ENCODE measurements at regions not wholly inside any gene's neighbourhood (a gene's known extent, or its start where the extent isn't known, plus 50 kb on each side); places are given as distances from the start of the nearest gene placed in this dataset.
"Not testable (repeated sequence)": the region's sequence is repeated elsewhere in the genome, so short reads cannot be mapped to it uniquely, and the experiment has no call there.

DNA sequence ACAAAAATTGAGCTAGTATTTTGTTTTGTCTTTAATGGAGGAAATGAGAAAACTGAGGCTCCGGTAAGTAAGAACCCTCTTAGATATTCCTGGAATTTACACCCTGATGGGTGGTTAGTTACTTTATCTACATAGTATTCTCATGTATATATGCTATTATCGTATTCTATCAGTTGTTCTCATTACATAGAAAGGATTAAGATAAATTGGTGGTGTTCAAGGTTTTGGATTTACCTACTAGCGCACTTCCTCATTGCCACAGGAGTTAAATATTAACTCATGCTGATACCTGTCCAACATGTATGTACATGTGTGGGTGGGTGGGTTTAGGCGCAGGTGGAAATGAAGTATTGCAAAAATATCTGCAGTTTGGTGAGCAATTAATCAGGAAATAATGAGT is 61.1 kb upstream of the IFNE start:
- no TSS peak for BruUV-seq (replicated peaks)
- H3K9ac ChIP-seq (ENCODE audit: low read length) = no peak overlapping the region
- H3K4me2 ChIP-seq (ENCODE audit: low read length) = no peak overlapping the region
- DNase-seq (no peak), ATAC-seq (no peak)
- H4K20me1 ChIP-seq (ENCODE audit: low read length) = peaks cover 35% of the 10 kb centered on the region
- H3F3A ChIP-seq (ENCODE audit: low read length, unreplicated experiment) = peaks cover 6% of the 10 kb centered on the region
- H3K9me3 ChIP-seq (ENCODE audit: low read length) = no peaks in the 10 kb centered on the region
- ChIA-PET CTCF (no interaction called here), POLR2A (ENCODE audit: unreplicated experiment) (no interaction called here)
- intact Hi-C loops (cut with micrococcal nuclease) = no loop called here
- H3K27ac ChIP-seq (ENCODE audit: low read length) = peak overlapping the region; percentile 8; the same call in 1 of the 2 replicates
- H3K36me3 ChIP-seq (ENCODE audit: low read depth, low read length) = peaks cover 42% of the 10 kb centered on the region
- peaks cover 16% of the 10 kb centered on the region for H3K4me1 ChIP-seq (ENCODE audit: insufficient read depth, low read length)
- H3K9me2 ChIP-seq (replicated peaks; ENCODE audit: low read length) = no peaks in the 10 kb centered on the region
- H3K27me3 ChIP-seq (ENCODE audit: low read length) = no peaks in the 10 kb centered on the region
- peaks cover 66% of the 10 kb centered on the region for H3K79me2 ChIP-seq (ENCODE audit: low read length)
- H2AFZ ChIP-seq (ENCODE audit: low read length) = no peak overlapping the region
- TF ChIP-seq EZH2phosphoT487 (IDR thresholded peaks at IDR 0.05; ENCODE audit: borderline replicate concordance, low read length) = no peak
- TF ChIP-seq, protein P1, sequence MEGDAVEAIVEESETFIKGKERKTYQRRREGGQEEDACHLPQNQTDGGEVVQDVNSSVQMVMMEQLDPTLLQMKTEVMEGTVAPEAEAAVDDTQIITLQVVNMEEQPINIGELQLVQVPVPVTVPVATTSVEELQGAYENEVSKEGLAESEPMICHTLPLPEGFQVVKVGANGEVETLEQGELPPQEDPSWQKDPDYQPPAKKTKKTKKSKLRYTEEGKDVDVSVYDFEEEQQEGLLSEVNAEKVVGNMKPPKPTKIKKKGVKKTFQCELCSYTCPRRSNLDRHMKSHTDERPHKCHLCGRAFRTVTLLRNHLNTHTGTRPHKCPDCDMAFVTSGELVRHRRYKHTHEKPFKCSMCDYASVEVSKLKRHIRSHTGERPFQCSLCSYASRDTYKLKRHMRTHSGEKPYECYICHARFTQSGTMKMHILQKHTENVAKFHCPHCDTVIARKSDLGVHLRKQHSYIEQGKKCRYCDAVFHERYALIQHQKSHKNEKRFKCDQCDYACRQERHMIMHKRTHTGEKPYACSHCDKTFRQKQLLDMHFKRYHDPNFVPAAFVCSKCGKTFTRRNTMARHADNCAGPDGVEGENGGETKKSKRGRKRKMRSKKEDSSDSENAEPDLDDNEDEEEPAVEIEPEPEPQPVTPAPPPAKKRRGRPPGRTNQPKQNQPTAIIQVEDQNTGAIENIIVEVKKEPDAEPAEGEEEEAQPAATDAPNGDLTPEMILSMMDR (conservative IDR thresholded peaks at IDR 0.05; ENCODE audit: low read depth, low read length) = no peak
- no peak for TF ChIP-seq EZH2 (IDR thresholded peaks at IDR 0.05; ENCODE audit: low read length, unreplicated experiment)
- no peak overlapping the region for H3K4me3 ChIP-seq (ENCODE audit: low read length)

DNA sequence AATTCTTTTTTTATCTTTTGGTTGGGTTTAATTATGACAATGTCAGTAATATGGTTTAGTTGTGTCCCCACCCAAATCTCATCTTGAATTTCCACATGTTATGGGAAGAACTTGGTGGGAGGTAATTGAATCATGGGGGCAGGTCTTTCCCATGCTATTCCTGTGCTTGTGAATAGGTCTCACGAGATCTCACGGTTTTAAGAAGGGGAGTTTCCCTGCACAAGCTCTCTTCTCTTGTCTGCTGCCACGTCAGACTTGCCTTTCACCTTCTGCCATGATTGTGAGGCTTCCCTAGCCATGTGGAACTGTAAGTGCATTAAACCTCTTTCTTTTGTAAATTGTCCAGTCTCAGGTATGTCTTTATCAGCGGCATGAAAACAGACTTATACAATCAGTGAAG is 61.7 kb upstream of the IFNE start:
- H3K36me3 ChIP-seq (ENCODE audit: low read depth, low read length) = peaks cover 48% of the 10 kb centered on the region
- ATAC-seq; H3K9me2 ChIP-seq (replicated peaks; ENCODE audit: low read length); DNase-seq; H3K9me3 ChIP-seq (ENCODE audit: low read length); CTCF ChIA-PET; H3K27ac ChIP-seq (ENCODE audit: low read length); H2AFZ ChIP-seq (ENCODE audit: low read length); H3K4me2 ChIP-seq (ENCODE audit: low read length); POLR2A ChIA-PET (ENCODE audit: unreplicated experiment); H3F3A ChIP-seq (ENCODE audit: low read length, unreplicated experiment); H3K27me3 ChIP-seq (ENCODE audit: low read length); intact Hi-C loops (cut with micrococcal nuclease); H3K4me3 ChIP-seq (ENCODE audit: low read length); H3K9ac ChIP-seq (ENCODE audit: low read length); BruUV-seq (replicated peaks): not testable (repeated sequence)
- H4K20me1 ChIP-seq (ENCODE audit: low read length) = peaks cover 42% of the 10 kb centered on the region
- H3K4me1 ChIP-seq (ENCODE audit: insufficient read depth, low read length) = peaks cover 22% of the 10 kb centered on the region
- peaks cover 72% of the 10 kb centered on the region for H3K79me2 ChIP-seq (ENCODE audit: low read length)

DNA sequence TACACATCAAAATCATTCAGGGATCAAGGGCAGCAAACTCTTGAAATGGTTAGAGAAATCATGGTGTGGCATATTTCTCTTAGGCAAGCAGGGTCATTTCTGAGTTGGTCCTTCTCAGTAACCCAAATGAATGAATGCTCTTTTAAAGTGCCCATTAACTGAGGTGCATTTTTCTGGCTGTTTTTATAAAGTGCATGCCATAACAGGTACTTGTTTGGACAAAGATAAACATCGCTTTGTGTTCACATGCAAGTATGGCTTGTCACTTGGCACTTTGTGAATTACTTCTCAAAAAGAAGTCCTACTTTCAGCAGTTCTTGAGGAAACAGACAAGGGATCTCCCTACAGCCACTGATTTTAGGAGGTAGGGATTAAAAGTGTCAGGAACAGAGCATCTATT is 64.8 kb upstream of the IFNE start:
- no peak overlapping the region for H3K9ac ChIP-seq (ENCODE audit: low read length)
- no peak overlapping the region for H3K4me3 ChIP-seq (ENCODE audit: low read length)
- H3K27me3 ChIP-seq (ENCODE audit: low read length) = no peaks in the 10 kb centered on the region
- H3K36me3 ChIP-seq (ENCODE audit: low read depth, low read length) = peaks cover 63% of the 10 kb centered on the region
- ATAC-seq = no peak
- peaks cover 53% of the 10 kb centered on the region for H3K4me1 ChIP-seq (ENCODE audit: insufficient read depth, low read length)
- H3K4me2 ChIP-seq (ENCODE audit: low read length) = peak overlapping the region; percentile 38
- no peaks in the 10 kb centered on the region for H3K9me2 ChIP-seq (replicated peaks; ENCODE audit: low read length)
- DNase-seq = no peak
- ChIA-PET CTCF (no interaction called here), POLR2A (ENCODE audit: unreplicated experiment) (no interaction called here)
- no peak overlapping the region for H2AFZ ChIP-seq (ENCODE audit: low read length)
- H4K20me1 ChIP-seq (ENCODE audit: low read length) = peaks cover 46% of the 10 kb centered on the region
- BruUV-seq (replicated peaks) = no TSS peak
- H3F3A ChIP-seq (ENCODE audit: low read length, unreplicated experiment) = peaks cover 12% of the 10 kb centered on the region
- no peaks in the 10 kb centered on the region for H3K9me3 ChIP-seq (ENCODE audit: low read length)
- TF ChIP-seq, protein P1 (conservative IDR thresholded peaks at IDR 0.05; ENCODE audit: low read depth, low read length) = no peak
- TF ChIP-seq EZH2 (IDR thresholded peaks at IDR 0.05; ENCODE audit: low read length, unreplicated experiment) (no peak), EZH2phosphoT487 (IDR thresholded peaks at IDR 0.05; ENCODE audit: borderline replicate concordance, low read length) (no peak)
- peak overlapping the region; percentile 97 for H3K27ac ChIP-seq (ENCODE audit: low read length)
- intact Hi-C loops (cut with micrococcal nuclease) = no loop called here
- H3K79me2 ChIP-seq (ENCODE audit: low read length) = peaks cover 100% of the 10 kb centered on the region

Data from PC-3 (cell line).